HG03039 (cell line): ENCODE measurements at regions not wholly inside any gene's neighbourhood (a gene's known extent, or its start where the extent isn't known, plus 50 kb on each side); places are given as distances from the start of the nearest gene placed in this dataset.
"Not testable (repeated sequence)": the region's sequence is repeated elsewhere in the genome, so short reads cannot be mapped to it uniquely, and the experiment has no call there.

Experiments used
- ATAC-seq: cut with Tn5 transposase; IDR thresholded peaks from one replicate; pipeline ENCODE4 v1.9.1; 2021; ENCODE audit warnings: mild to moderate bottlenecking, moderate library complexity; ENCODE audit not compliant: unreplicated experiment

GRCh38 chr16:50497592-50497991 lies 50.6 kb upstream of the NKD1 start:
- ATAC-seq = no peak

DNA sequence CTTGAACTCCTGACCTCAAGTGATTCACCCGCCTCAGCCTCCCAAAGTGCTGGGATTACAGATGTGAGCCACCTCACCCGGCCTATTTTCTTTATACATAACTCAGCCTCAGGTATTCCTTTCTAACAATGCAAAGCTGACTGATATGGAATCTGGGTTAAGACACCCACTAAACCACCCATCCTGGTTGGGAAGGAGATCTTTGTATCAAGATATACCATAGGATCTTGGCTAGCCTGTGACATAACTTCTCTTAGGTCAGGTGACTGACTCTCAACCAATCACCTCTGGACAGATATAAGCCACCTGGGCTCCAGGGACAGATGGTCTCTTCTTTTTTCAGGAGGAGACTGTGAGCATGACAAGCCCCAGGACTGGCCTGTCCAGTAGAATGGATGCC lies 51.2 kb upstream of the NKD1 start:
- ATAC-seq = no peak

- ATAC-seq = no peak
These were observed 52.5 kb upstream of the NKD1 start for GRCh38 chr16:50495673-50496072.

- no peak for ATAC-seq
These were observed 53.4 kb upstream of the NKD1 start for GRCh38 chr16:50494501-50495491.

DNA sequence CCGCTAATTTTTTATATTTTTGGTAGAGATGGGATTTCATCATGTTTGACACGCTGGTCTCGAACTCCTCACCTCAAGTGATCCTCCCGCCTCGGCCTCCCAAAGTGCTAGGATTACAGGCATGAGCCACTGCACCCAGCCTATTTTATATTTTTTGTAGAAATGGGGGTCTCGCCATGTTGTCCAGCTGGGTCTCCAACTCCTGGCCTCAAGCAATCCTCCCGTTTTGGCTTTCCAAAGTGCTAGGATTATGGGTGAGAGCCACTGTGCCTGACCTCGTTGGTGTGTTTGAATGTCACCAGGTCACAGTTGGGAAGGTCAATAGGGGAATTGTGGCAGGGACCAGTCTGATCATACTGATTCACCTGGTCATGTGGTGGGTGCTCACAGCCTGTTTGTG lies 56.7 kb upstream of the NKD1 start:
- no peak for ATAC-seq

DNA sequence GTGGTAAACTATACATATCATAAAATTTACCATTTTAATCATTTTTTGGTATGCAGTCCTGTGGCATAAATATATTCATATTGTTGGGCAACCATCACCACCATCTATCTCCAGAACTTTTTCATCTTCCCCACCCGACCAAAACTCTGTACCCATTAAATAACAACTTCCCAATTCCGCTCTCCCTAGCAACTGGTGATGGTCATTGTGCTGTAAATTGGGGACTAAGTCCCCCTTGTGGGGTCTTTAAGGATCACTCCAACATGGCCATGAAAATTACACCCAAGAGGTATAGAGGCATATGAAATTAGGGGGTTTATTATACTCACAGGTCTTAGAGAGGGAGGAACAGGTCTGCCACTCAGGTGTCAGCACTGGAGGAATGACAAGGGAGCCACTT lies 57.4 kb upstream of the NKD1 start:
- ATAC-seq = no peak

DNA sequence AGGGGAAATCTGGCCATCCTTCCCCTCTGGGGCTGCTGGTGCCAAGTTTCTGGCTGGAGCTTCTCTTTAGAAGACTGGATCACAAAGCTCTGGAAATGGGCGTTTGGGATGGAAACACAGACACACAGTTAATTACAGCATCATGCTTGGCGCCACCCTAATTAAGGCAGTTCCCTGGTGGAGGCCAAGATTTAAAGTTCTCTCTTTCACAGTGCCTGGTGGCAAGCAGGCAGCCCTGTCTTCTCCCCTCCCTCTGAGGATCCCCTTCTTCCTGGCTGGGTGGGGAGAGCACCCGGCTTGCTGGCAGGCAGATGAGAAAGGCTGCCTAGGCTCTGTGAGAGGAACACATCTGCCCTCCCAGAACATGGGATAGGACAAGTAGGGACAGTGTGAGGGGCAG lies 59.0 kb upstream of the NKD1 start:
- no peak for ATAC-seq

- ATAC-seq = no peak
These were observed 60.7 kb upstream of the NKD1 start for GRCh38 chr16:50487528-50487927.

- not testable (repeated sequence) for ATAC-seq
These were observed 62.0 kb upstream of the NKD1 start for GRCh38 chr16:50486162-50486561.

DNA sequence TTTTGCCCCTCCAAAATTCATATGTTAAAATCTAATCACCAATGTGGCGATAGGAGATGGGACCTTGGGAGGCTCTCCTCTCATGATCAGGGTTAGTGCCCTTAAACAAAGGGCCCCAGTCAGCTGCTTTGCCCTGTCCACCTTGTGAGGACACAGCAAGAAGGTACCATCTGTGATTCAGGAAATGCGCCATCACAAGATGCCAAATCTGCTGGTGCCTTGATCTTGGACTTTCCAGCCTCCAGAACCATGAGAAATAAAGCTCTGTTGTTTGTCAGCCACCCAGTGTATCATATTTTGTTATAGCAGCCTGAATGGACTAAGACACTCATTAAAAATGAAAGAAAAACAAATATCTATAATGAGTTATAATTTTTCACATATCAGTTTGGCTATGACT lies 63.0 kb upstream of the NKD1 start:
- no peak for ATAC-seq

DNA sequence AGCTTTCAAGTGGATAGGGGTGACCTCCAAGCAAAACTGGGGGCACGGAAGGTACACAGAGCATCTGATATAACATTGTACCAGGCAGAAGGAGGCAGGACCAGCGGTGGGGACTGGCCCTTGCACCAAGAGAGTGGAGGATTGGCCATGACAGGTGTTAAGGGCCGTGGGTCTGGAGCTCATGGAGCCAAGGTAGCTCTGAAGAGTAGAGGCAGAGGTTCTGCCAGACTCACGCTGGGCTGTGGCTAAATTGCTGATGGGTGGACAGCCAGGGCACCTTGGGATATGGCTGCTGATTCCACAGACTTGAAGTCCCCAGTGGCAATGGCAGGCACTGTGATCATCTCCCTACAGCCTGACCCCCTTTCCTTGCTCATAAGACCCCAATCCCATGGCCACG lies 65.9 kb upstream of the NKD1 start:
- ATAC-seq = no peak

- no peak for ATAC-seq
These were observed 68.0 kb upstream of the NKD1 start for GRCh38 chr16:50480206-50480605.

GRCh38 chr16:50479771-50480170 lies 68.4 kb upstream of the NKD1 start:
- no peak for ATAC-seq

- no peak for ATAC-seq
These were observed 69.4 kb upstream of the NKD1 start for GRCh38 chr16:50478773-50479149.

DNA sequence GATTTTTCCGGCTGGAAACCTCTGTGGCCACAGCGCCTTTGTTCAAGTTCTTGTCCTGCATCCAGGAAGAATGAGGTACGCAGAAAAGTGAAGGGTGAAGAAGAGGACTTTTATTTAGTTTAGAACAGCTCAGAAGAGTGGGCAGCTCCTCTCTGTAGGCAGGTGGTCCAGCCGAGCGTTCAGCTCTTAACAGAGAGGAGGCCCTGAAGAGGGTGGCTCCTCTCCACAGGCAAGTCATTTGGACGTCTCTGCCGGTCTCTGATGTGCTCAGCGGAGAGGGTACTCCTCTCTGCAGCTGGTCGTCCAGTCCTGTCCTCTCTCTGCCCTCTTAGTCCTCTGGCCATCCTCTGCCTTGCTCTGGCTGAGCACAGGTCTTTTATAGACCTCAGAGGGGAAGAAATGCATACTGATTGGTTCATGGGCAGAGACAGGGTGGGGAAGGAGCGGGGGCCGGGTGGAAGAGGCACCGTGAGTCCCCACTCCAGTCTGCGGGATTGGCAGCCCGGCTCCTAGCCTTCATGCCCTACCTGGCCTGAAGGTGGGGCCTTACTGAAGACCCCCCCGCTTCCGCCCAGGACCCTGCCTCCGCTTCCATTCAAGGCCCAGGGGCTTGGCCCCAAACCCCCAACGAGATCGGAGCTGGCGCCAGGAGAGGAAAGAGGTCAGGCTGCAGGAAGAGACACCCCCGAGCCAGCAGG lies 70.0 kb upstream of the NKD1 start:
- ATAC-seq = no peak

DNA sequence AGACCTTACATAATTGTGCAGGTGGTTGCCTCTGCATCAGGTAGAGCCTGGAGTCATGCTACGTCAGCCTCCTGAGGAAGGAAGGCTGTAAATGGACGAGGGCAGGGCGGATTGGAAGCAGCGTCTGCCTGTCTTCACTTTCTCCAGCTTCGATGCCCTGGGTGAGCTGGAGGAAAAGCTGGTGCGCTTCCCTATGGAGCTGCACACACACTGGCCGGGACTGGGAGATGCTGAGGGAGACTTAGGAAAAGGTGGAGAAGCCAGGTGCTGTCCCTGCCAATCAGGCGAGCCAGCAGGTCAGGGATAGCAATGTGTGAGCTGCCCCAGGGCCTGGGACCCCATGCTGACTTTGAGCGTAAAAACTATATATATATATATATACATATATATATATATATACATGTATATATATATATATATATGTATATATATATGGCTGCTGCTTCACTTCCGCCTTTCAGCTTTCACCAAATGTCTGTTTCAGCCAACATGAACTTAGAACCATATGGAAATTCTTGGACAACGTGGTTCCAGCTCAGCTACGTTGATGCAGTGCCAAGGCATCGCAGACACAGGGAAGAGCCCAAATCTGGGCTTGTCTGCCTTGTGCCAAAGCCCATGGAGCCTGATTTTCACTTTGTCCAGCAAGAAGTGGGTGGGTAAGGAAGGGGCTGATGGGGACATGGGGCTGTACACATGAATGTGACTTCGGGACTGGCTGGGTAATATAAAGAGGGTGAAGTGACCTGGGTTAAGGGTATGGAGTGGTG lies 71.5 kb upstream of the NKD1 start:
- no peak for ATAC-seq

GRCh38 chr16:50475170-50475569 lies 73.0 kb upstream of the NKD1 start:
- ATAC-seq = no peak

GRCh38 chr16:50474138-50474537 lies 74.1 kb upstream of the NKD1 start:
- no peak for ATAC-seq

DNA sequence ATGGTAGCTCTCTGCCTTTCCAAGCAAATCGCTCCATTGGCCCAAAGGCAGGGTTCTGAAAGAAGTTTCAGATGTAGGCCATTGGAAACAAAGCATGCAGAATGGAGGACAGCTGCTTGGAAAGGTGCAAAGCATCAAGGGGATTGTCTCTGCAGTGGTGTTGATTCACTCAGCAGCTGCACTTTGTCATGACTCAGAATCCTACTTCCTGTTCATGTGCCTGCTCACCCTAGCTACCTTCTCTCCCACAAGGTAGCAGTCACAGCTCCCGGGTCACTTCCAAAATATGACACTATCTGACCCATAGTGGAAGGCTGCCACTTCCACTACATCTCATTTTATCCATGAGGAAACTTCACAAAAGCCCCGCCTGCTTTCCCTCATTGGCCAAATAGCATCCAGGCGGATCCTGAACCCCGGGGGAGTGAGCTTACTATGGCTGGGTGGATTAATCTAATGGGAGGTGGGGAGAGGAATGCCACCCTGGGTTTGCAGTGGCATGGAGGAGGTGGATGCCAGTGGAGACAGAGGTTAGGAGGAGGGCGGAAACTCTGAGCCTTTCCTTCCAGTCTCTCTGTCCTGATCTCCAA lies 74.7 kb upstream of the NKD1 start:
- peak; percentile 58 for ATAC-seq

- ATAC-seq = no peak
These were observed 75.7 kb upstream of the NKD1 start for GRCh38 chr16:50472472-50472871.

GRCh38 chr16:50470687-50471086 lies 77.5 kb upstream of the NKD1 start:
- ATAC-seq = no peak
